Non-pigmented ciliary epithelial cell (primary cell): ENCODE measurements at regions not wholly inside any gene's neighbourhood (a gene's known extent, or its start where the extent isn't known, plus 50 kb on each side); places are given as distances from the start of the nearest gene placed in this dataset.

Experiments
- DNase-seq: peaks from one replicate; pipeline ENCODE4 v3.0.0-alpha.2; 2010; ENCODE audit warnings: low read depth

- no peak for DNase-seq
Observed at GRCh38 chr7:106419455-106420182, 134.8 kb upstream of the NAMPT start.

GRCh38 chr7:106418526-106418925 is 133.7 kb upstream of the NAMPT start:
- no peak for DNase-seq

- no peak for DNase-seq
Observed at GRCh38 chr7:106418094-106418493, 133.3 kb upstream of the NAMPT start.

- DNase-seq, result no peak
Observed at GRCh38 chr7:106417273-106417902, 132.6 kb upstream of the NAMPT start.

GRCh38 chr7:106416430-106416829 is 131.6 kb upstream of the NAMPT start:
- no peak for DNase-seq

- DNase-seq, result no peak
Observed at GRCh38 chr7:106415433-106415832, 130.7 kb upstream of the NAMPT start.

- no peak for DNase-seq
Observed at GRCh38 chr7:106413446-106413845, 128.7 kb upstream of the NAMPT start.

GRCh38 chr7:106405697-106406141 is 120.9 kb upstream of the NAMPT start:
- DNase-seq, result no peak

- no peak for DNase-seq
Observed at GRCh38 chr7:106402898-106403297, 118.1 kb upstream of the NAMPT start.

GRCh38 chr7:106400923-106401322 is 116.1 kb upstream of the NAMPT start:
- DNase-seq, result no peak

GRCh38 chr7:106398786-106399185 is 114.0 kb upstream of the NAMPT start:
- DNase-seq, result no peak

GRCh38 chr7:106397994-106398393 is 113.2 kb upstream of the NAMPT start:
- DNase-seq, result no peak

GRCh38 chr7:106394526-106394925 is 109.7 kb upstream of the NAMPT start:
- DNase-seq, result no peak

GRCh38 chr7:106393564-106394251 is 108.9 kb upstream of the NAMPT start:
- no peak for DNase-seq

- DNase-seq, result no peak
Observed at GRCh38 chr7:106392590-106392989, 107.8 kb upstream of the NAMPT start.

- no peak for DNase-seq
Observed at GRCh38 chr7:106392144-106392543, 107.4 kb upstream of the NAMPT start.

- no peak for DNase-seq
Observed at GRCh38 chr7:106386958-106387357, 102.2 kb upstream of the NAMPT start.

- DNase-seq, result no peak
Observed at GRCh38 chr7:106384373-106384772, 99.6 kb upstream of the NAMPT start.

GRCh38 chr7:106382929-106383328 is 98.1 kb upstream of the NAMPT start:
- no peak for DNase-seq

- no peak for DNase-seq
Observed at GRCh38 chr7:106382129-106382528, 97.3 kb upstream of the NAMPT start.

- no peak for DNase-seq
Observed at GRCh38 chr7:106381252-106381651, 96.5 kb upstream of the NAMPT start.

GRCh38 chr7:106377847-106378361 is 93.1 kb upstream of the NAMPT start:
- DNase-seq, result no peak
